Neural cell (in vitro differentiated cells): ENCODE measurements at regions not wholly inside any gene's neighbourhood (a gene's known extent, or its start where the extent isn't known, plus 50 kb on each side); places are given as distances from the start of the nearest gene placed in this dataset.

Experiments
- H2AFZ ChIP-seq: fragments of 200-600, 300-800 bp; sonication (generic), shearing (Covaris generic); 2 replicates; pipeline ENCODE4 v1.6.0; 2014; ENCODE audit warnings: low read depth, mild to moderate bottlenecking, antibody characterized with exemption, low read length, moderate library complexity
- H3F3A ChIP-seq: fragments of 200-600 bp; shearing (Covaris generic); 2 replicates; pipeline ENCODE4 v1.6.1; 2016; ENCODE audit warnings: mild to moderate bottlenecking, moderate library complexity, mixed read lengths, antibody characterized with exemption, low read length; ENCODE audit not compliant: insufficient read depth, poor library complexity, severe bottlenecking
- H3K27ac ChIP-seq: fragments of 200-600, 300-800 bp; sonication (generic), shearing (Covaris generic); 2 replicates; pipeline ENCODE4 v1.5.1; 2014; ENCODE audit warnings: mild to moderate bottlenecking, low read length, moderate library complexity
- H3K27me3 ChIP-seq: fragments of 300-800, 200-600 bp; sonication (generic), shearing (Covaris generic); 2 replicates; pipeline ENCODE4 v1.6.0; 2014; ENCODE audit warnings: mild to moderate bottlenecking, low read depth, low read length, moderate library complexity; ENCODE audit not compliant: insufficient read depth
- H3K36me3 ChIP-seq: fragments of 300-800, 200-600 bp; sonication (generic), shearing (Covaris generic); 2 replicates; pipeline ENCODE4 v1.5.1; 2014; ENCODE audit warnings: mild to moderate bottlenecking, antibody characterized with exemption, low read length, moderate library complexity; ENCODE audit not compliant: insufficient read depth
- H3K4me2 ChIP-seq: fragments of 300-800, 200-600 bp; sonication (generic), shearing (Covaris generic); 2 replicates; pipeline ENCODE4 v1.6.0; 2014; ENCODE audit warnings: mild to moderate bottlenecking, low read length
- H3K4me3 ChIP-seq: fragments of 300-800, 200-600 bp; sonication (generic), shearing (Covaris generic); 2 replicates; pipeline ENCODE4 v1.5.1; 2014; ENCODE audit warnings: mild to moderate bottlenecking, low read length, moderate library complexity
- H3K79me2 ChIP-seq: fragments of 200-600 bp; shearing (Covaris generic); replicated peaks from 2 replicates; pipeline ENCODE4 v1.6.0; 2014; ENCODE audit warnings: mild to moderate bottlenecking, low read length, moderate library complexity; ENCODE audit not compliant: insufficient read depth
- H3K9ac ChIP-seq: fragments of 300-800, 200-600 bp; sonication (generic), shearing (Covaris generic); 2 replicates; pipeline ENCODE4 v1.6.1; 2016; ENCODE audit warnings: mild to moderate bottlenecking, low read length, mixed read lengths
- H3K9me2 ChIP-seq: fragments of 200-600 bp; shearing (Covaris generic); 2 replicates; pipeline ENCODE4 v1.6.1; 2016; ENCODE audit warnings: mild to moderate bottlenecking, low read length, mixed read lengths; ENCODE audit not compliant: insufficient read depth
- H3K9me3 ChIP-seq: fragments of 200-600, 300-800 bp; sonication (generic), shearing (Covaris generic); 2 replicates; pipeline ENCODE4 v1.6.1; 2016; ENCODE audit warnings: mild to moderate bottlenecking, mixed run types, low read length, moderate library complexity, mixed read lengths
- H4K20me1 ChIP-seq: fragments of 200-600 bp; shearing (Covaris generic); 2 replicates; pipeline ENCODE4 v1.6.1; 2016; ENCODE audit warnings: mild to moderate bottlenecking, mixed run types; ENCODE audit not compliant: insufficient read depth
- CTCF ChIP-seq: fragments of 450-650 bp; IDR thresholded peaks from 2 replicates; pipeline ENCODE4 v1.5.1; 2014; ENCODE audit warnings: antibody characterized with exemption, mild to moderate bottlenecking, moderate library complexity; ENCODE audit not compliant: poor library complexity, severe bottlenecking
- EP300 ChIP-seq: fragments of 450-650 bp; conservative IDR thresholded peaks from 2 replicates; pipeline ENCODE4 v1.6.1; 2014; ENCODE audit warnings: antibody characterized with exemption, mild to moderate bottlenecking, moderate library complexity; ENCODE audit not compliant: poor library complexity, severe bottlenecking
- EZH2 ChIP-seq: fragments of 200-600, 300-800 bp; shearing (Covaris generic), sonication (generic); IDR thresholded peaks from 2 replicates; pipeline ENCODE4 v1.6.1; 2014; ENCODE audit warnings: antibody characterized with exemption, low read length, borderline replicate concordance, mild to moderate bottlenecking; ENCODE audit not compliant: insufficient read depth, poor library complexity, severe bottlenecking
- MXI1 ChIP-seq: fragments of 450-650 bp; conservative IDR thresholded peaks from 2 replicates; pipeline ENCODE4 v1.6.1; 2014; ENCODE audit warnings: antibody characterized with exemption, mild to moderate bottlenecking; ENCODE audit not compliant: poor library complexity, severe bottlenecking
- POLR2AphosphoS5 ChIP-seq: IDR thresholded peaks from 2 replicates; pipeline ENCODE4 v1.6.1; 2012
- RAD21 ChIP-seq: fragments of 450-650 bp; conservative IDR thresholded peaks from 2 replicates; pipeline ENCODE4 v1.6.1; 2014; ENCODE audit warnings: antibody characterized with exemption, mild to moderate bottlenecking, moderate library complexity
- REST ChIP-seq: IDR thresholded peaks from 2 replicates; pipeline ENCODE4 v1.6.1; 2012; ENCODE audit warnings: borderline replicate concordance
- SMC3 ChIP-seq: fragments of 450-650 bp; conservative IDR thresholded peaks from 2 replicates; pipeline ENCODE4 v1.6.1; 2014; ENCODE audit warnings: antibody characterized with exemption, mild to moderate bottlenecking, moderate library complexity; ENCODE audit not compliant: poor library complexity
- TAF1 ChIP-seq: IDR thresholded peaks from 2 replicates; pipeline ENCODE4 v1.6.1; 2012; ENCODE audit warnings: low read depth

DNA sequence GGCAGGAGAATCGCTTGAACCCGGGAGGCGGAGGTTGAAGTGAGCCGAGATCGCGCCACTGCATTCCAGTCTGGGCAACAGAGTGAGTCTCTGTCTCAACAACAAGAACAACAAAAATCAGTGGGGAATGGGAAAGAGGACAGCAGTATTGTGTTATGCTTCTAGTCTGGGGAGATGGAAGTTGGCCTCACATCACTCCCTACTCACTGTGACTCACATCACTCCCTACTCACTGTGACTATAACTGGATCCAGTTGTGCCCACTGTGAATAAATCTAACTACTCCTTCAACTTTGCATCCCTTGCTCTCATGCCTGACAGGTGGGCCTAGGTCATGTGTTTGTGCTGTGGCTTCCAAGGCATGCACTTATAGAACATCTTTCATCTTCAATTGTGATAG lies 285.4 kb upstream of the USP24 start:
- no peak overlapping the region for H2AFZ ChIP-seq
- H3K9me3 ChIP-seq = no peaks in the 10 kb centered on the region
- no peak overlapping the region for H3K9ac ChIP-seq
- H3F3A ChIP-seq = no peaks in the 10 kb centered on the region
- no peaks in the 10 kb centered on the region for H3K27me3 ChIP-seq
- H4K20me1 ChIP-seq = no peaks in the 10 kb centered on the region
- no peaks in the 10 kb centered on the region for H3K9me2 ChIP-seq
- H3K36me3 ChIP-seq = no peaks in the 10 kb centered on the region
- H3K27ac ChIP-seq = no peak overlapping the region
- H3K4me3 ChIP-seq = no peak overlapping the region
- TF ChIP-seq CTCF = no peak
- no peak for TF ChIP-seq POLR2AphosphoS5
- TF ChIP-seq MXI1 = no peak
- no peak for TF ChIP-seq EZH2
- TF ChIP-seq REST = no peak
- TF ChIP-seq EP300 = no peak
- TF ChIP-seq TAF1 = no peak
- TF ChIP-seq RAD21 = no peak
- no peak for TF ChIP-seq SMC3
- no peaks in the 10 kb centered on the region for H3K79me2 ChIP-seq
- H3K4me2 ChIP-seq = no peak overlapping the region

- no peak overlapping the region for H3K4me3 ChIP-seq
- no peaks in the 10 kb centered on the region for H3K36me3 ChIP-seq
- no peaks in the 10 kb centered on the region for H3K27me3 ChIP-seq
- H4K20me1 ChIP-seq = no peaks in the 10 kb centered on the region
- no peak overlapping the region for H3K9ac ChIP-seq
- no peaks in the 10 kb centered on the region for H3K9me3 ChIP-seq
- no peak for TF ChIP-seq RAD21
- no peak for TF ChIP-seq CTCF
- TF ChIP-seq MXI1 = no peak
- TF ChIP-seq EP300 = no peak
- no peak for TF ChIP-seq TAF1
- TF ChIP-seq EZH2 = no peak
- TF ChIP-seq SMC3 = no peak
- no peak for TF ChIP-seq POLR2AphosphoS5
- TF ChIP-seq REST = no peak
- no peaks in the 10 kb centered on the region for H3K79me2 ChIP-seq
- H3K9me2 ChIP-seq = no peaks in the 10 kb centered on the region
- no peak overlapping the region for H3K27ac ChIP-seq
- H3K4me2 ChIP-seq = no peak overlapping the region
- H3F3A ChIP-seq = no peaks in the 10 kb centered on the region
- H2AFZ ChIP-seq = no peak overlapping the region
Observed at GRCh38 chr1:55490547-55490946, 275.4 kb upstream of the USP24 start.
